ENCODE measurements at regions not wholly inside any gene's neighbourhood (a gene's known extent, or its start where the extent isn't known, plus 50 kb on each side); places are given as distances from the start of the nearest gene placed in this dataset.

- Histone ChIP-seq H3K27me3 (ENCODE audit: low read depth, low read length) (no peaks in the 10 kb centered on the region), H3K36me3 (replicated peaks; ENCODE audit: low read depth, low read length) (no peaks in the 10 kb centered on the region), H3K4me1 (ENCODE audit: low read length) (no peaks in the 10 kb centered on the region), H3K79me2 (ENCODE audit: low read length) (no peaks in the 10 kb centered on the region), H3K27ac (ENCODE audit: low read length) (no peak overlapping the region), H2AFZ (ENCODE audit: low read depth, low read length) (no peak overlapping the region), H3K9me3 (ENCODE audit: insufficient read depth, low read length) (no peaks in the 10 kb centered on the region), H3K4me2 (ENCODE audit: low read length) (no peak overlapping the region), H3K9ac (ENCODE audit: low read length) (no peak overlapping the region), H4K20me1 (ENCODE audit: insufficient read depth, low read length) (no peaks in the 10 kb centered on the region), H3K4me3 (ENCODE audit: low read length) (no peak overlapping the region)
- TF ChIP-seq EZH2phosphoT487 (IDR thresholded peaks at IDR 0.05; ENCODE audit: low read depth) (no peak), CTCF (IDR thresholded peaks at IDR 0.05; ENCODE audit: low read depth, low read length) (no peak)
Observed at GRCh38 chr6:164533045-164533362, 776.4 kb downstream of the C6orf118 start.

GRCh38 chr6:164532198-164533044 lies 777.0 kb downstream of the C6orf118 start:
- H3K9me3 ChIP-seq (ENCODE audit: insufficient read depth, low read length) = no peaks in the 10 kb centered on the region
- no peaks in the 10 kb centered on the region for H3K36me3 ChIP-seq (replicated peaks; ENCODE audit: low read depth, low read length)
- no peaks in the 10 kb centered on the region for H3K27me3 ChIP-seq (ENCODE audit: low read depth, low read length)
- no peak overlapping the region for H3K27ac ChIP-seq (ENCODE audit: low read length)
- H3K4me2 ChIP-seq (ENCODE audit: low read length) = no peak overlapping the region
- TF ChIP-seq EZH2phosphoT487 (IDR thresholded peaks at IDR 0.05; ENCODE audit: low read depth) = no peak
- TF ChIP-seq CTCF (IDR thresholded peaks at IDR 0.05; ENCODE audit: low read depth, low read length) = no peak
- no peak overlapping the region for H3K9ac ChIP-seq (ENCODE audit: low read length)
- no peak overlapping the region for H2AFZ ChIP-seq (ENCODE audit: low read depth, low read length)
- no peak overlapping the region for H3K4me3 ChIP-seq (ENCODE audit: low read length)
- no peaks in the 10 kb centered on the region for H3K79me2 ChIP-seq (ENCODE audit: low read length)
- H4K20me1 ChIP-seq (ENCODE audit: insufficient read depth, low read length) = no peaks in the 10 kb centered on the region
- no peaks in the 10 kb centered on the region for H3K4me1 ChIP-seq (ENCODE audit: low read length)

GRCh38 chr6:164531736-164532135 lies 777.7 kb downstream of the C6orf118 start:
- Histone ChIP-seq H3K27ac (ENCODE audit: low read length) (no peak overlapping the region), H2AFZ (ENCODE audit: low read depth, low read length) (no peak overlapping the region)

GRCh38 chr6:164528539-164528938 lies 780.9 kb downstream of the C6orf118 start:
- H3K79me2 ChIP-seq (ENCODE audit: low read length) = no peaks in the 10 kb centered on the region
- H2AFZ ChIP-seq (ENCODE audit: low read depth, low read length) = no peak overlapping the region
- no peaks in the 10 kb centered on the region for H3K36me3 ChIP-seq (replicated peaks; ENCODE audit: low read depth, low read length)
- TF ChIP-seq EZH2phosphoT487 (IDR thresholded peaks at IDR 0.05; ENCODE audit: low read depth) = no peak
- TF ChIP-seq CTCF (IDR thresholded peaks at IDR 0.05; ENCODE audit: low read depth, low read length) = no peak
- no peak overlapping the region for H3K9ac ChIP-seq (ENCODE audit: low read length)
- H4K20me1 ChIP-seq (ENCODE audit: insufficient read depth, low read length) = no peaks in the 10 kb centered on the region
- H3K27ac ChIP-seq (ENCODE audit: low read length) = no peak overlapping the region
- H3K27me3 ChIP-seq (ENCODE audit: low read depth, low read length) = no peaks in the 10 kb centered on the region
- H3K4me2 ChIP-seq (ENCODE audit: low read length) = no peak overlapping the region
- no peaks in the 10 kb centered on the region for H3K4me1 ChIP-seq (ENCODE audit: low read length)
- H3K4me3 ChIP-seq (ENCODE audit: low read length) = no peak overlapping the region
- H3K9me3 ChIP-seq (ENCODE audit: insufficient read depth, low read length) = no peaks in the 10 kb centered on the region

More at GRCh38 chr6:164531736-164532135, 777.7 kb downstream of the C6orf118 start:
- Histone ChIP-seq H4K20me1 (ENCODE audit: insufficient read depth, low read length) (no peaks in the 10 kb centered on the region), H3K4me1 (ENCODE audit: low read length) (no peaks in the 10 kb centered on the region), H3K36me3 (replicated peaks; ENCODE audit: low read depth, low read length) (no peaks in the 10 kb centered on the region), H3K9me3 (ENCODE audit: insufficient read depth, low read length) (no peaks in the 10 kb centered on the region), H3K4me3 (ENCODE audit: low read length) (no peak overlapping the region), H3K79me2 (ENCODE audit: low read length) (no peaks in the 10 kb centered on the region), H3K4me2 (ENCODE audit: low read length) (no peak overlapping the region), H3K9ac (ENCODE audit: low read length) (no peak overlapping the region), H3K27me3 (ENCODE audit: low read depth, low read length) (no peaks in the 10 kb centered on the region)
- TF ChIP-seq CTCF (IDR thresholded peaks at IDR 0.05; ENCODE audit: low read depth, low read length) (no peak), EZH2phosphoT487 (IDR thresholded peaks at IDR 0.05; ENCODE audit: low read depth) (no peak)
